ENCODE measurements at regions not wholly inside any gene's neighbourhood (a gene's known extent, or its start where the extent isn't known, plus 50 kb on each side); places are given as distances from the start of the nearest gene placed in this dataset.

DNA sequence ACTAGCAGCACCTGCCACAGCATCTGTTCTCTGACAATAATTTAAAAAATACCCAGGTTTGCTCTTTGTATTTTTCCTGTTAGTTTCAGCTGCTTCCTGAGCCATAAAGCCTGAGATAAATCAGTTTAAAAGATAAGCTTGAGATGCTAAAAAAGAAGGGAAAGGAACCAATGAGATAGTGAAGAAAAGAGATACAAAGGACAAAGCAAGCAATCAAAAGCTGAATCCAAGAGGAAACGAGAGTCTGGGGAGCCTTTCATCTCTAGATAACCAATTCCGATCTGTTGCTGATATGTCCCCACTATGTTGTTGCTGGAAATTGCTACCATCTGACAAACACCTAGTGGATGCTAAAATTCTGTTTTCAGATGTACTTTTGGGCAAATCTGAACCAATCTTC lies 201.4 kb downstream of the RBM43 start:
- no peak overlapping the region for H3K56ac ChIP-seq (ENCODE audit: insufficient read length, low read depth, low read length)
- H3K4me2 ChIP-seq (ENCODE audit: insufficient read depth, insufficient read length, low read length): no peak overlapping the region
- H3T11ph ChIP-seq (ENCODE audit: low read length): no peak overlapping the region
- Mint-ChIP-seq H3K9me3 (peaks cover 0 to 4% of the 10 kb centered on the region in 2 experiments; a peak in 3 of 5 replicates), H3K4me3 (no peak overlapping the region), H3K27me3 (ENCODE audit: low read depth) (no peaks in the 10 kb centered on the region), H3K36me3 (ENCODE audit: insufficient read depth in 1 of 3, low read depth in 3 of 3) (peaks cover 0 to 6% (median 5%) of the 10 kb centered on the region in 3 experiments; a peak in 4 of 7 replicates), H3K27ac (no peak overlapping the region), H3K4me1 (peaks cover 0 to 5% of the 10 kb centered on the region in 2 experiments; a peak in 1 of 4 replicates)
- H2AK5ac ChIP-seq (ENCODE audit: insufficient read length, low read length): no peak overlapping the region
- no peak overlapping the region for H4K8ac ChIP-seq (replicated peaks; ENCODE audit: insufficient read length, low read depth, low read length)
- no peaks in the 10 kb centered on the region for H3K9me3 ChIP-seq (ENCODE audit: control insufficient read depth, low read depth, low read length)
- H4K5ac ChIP-seq (ENCODE audit: insufficient read length, low read depth, low read length): no peak overlapping the region
- H3K9ac ChIP-seq (ENCODE audit: extremely low read depth, insufficient read length, low read length): no peak overlapping the region
- DNase-seq: no peak
- no peak overlapping the region for H4K91ac ChIP-seq (ENCODE audit: insufficient read length, low read depth, low read length)
- no peak overlapping the region for H2BK12ac ChIP-seq (ENCODE audit: insufficient read length, low read depth, low read length)
- H4K20me1 ChIP-seq (ENCODE audit: control insufficient read depth, insufficient read depth, insufficient read length): no peaks in the 10 kb centered on the region
- H2BK120ac ChIP-seq (ENCODE audit: low read depth, low read length, poor library complexity, severe bottlenecking): no peak overlapping the region
- H3K23ac ChIP-seq (ENCODE audit: insufficient read length, low read depth, low read length): no peak overlapping the region
- no peak overlapping the region for H2BK5ac ChIP-seq (ENCODE audit: insufficient read length, low read length)
- no peaks in the 10 kb centered on the region for H3K79me1 ChIP-seq (ENCODE audit: insufficient read depth, low read depth, low read length, poor library complexity, severe bottlenecking)
- H3K4ac ChIP-seq (ENCODE audit: low read depth, low read length): no peak overlapping the region
- TF ChIP-seq, protein P1, sequence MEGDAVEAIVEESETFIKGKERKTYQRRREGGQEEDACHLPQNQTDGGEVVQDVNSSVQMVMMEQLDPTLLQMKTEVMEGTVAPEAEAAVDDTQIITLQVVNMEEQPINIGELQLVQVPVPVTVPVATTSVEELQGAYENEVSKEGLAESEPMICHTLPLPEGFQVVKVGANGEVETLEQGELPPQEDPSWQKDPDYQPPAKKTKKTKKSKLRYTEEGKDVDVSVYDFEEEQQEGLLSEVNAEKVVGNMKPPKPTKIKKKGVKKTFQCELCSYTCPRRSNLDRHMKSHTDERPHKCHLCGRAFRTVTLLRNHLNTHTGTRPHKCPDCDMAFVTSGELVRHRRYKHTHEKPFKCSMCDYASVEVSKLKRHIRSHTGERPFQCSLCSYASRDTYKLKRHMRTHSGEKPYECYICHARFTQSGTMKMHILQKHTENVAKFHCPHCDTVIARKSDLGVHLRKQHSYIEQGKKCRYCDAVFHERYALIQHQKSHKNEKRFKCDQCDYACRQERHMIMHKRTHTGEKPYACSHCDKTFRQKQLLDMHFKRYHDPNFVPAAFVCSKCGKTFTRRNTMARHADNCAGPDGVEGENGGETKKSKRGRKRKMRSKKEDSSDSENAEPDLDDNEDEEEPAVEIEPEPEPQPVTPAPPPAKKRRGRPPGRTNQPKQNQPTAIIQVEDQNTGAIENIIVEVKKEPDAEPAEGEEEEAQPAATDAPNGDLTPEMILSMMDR (conservative IDR thresholded peaks at IDR 0.05): no peak
- no peak overlapping the region for H2BK20ac ChIP-seq (ENCODE audit: low read depth, low read length, poor library complexity, severe bottlenecking)
- no peaks in the 10 kb centered on the region for H3K23me2 ChIP-seq (ENCODE audit: insufficient read length, low read depth, low read length, poor library complexity, severe bottlenecking)
- WGBS (ENCODE audit: extremely low coverage, insufficient read length, low lambda C conversion rate): no CpG with 5 or more reads among the region's 2 CpGs
- H3K4me1 ChIP-seq (ENCODE audit: insufficient read depth, low read length): no peaks in the 10 kb centered on the region
- no peak overlapping the region for H2AFZ ChIP-seq (ENCODE audit: low read length)
- no peaks in the 10 kb centered on the region for H3K27me3 ChIP-seq (ENCODE audit: insufficient read depth, low read length)
- H3K27ac ChIP-seq (ENCODE audit: insufficient read length, low read depth, low read length): no peak overlapping the region
- no peaks in the 10 kb centered on the region for H3K79me2 ChIP-seq (ENCODE audit: insufficient read depth, low read length)
- no peak overlapping the region for H3K14ac ChIP-seq (ENCODE audit: insufficient read depth, low read length)
- no peak overlapping the region for H3K18ac ChIP-seq (ENCODE audit: insufficient read length, low read depth, low read length)
- H2BK15ac ChIP-seq (ENCODE audit: low read depth, low read length): no peak overlapping the region

Data from H9 (cell line).